IMR-90 (cell line): ENCODE measurements at regions not wholly inside any gene's neighbourhood (a gene's known extent, or its start where the extent isn't known, plus 50 kb on each side); places are given as distances from the start of the nearest gene placed in this dataset.

ENCODE experiments used
- ATAC-seq: fragments of 200-7000 bp; cut with Tn5 transposase; 2 replicates; pipeline ENCODE4 v1.9.1; 2020; ENCODE audit warnings: low read depth, mild to moderate bottlenecking, moderate library complexity
- BruUV-seq: library from RNA; stranded (reverse); fragments of 400-500 nt; replicated peaks from 2 replicates; lab custom pipeline; 2021; lab: Mats Ljungman, UMichigan
- CTCF ChIA-PET: fragments of 300-600 bp; formaldehyde crosslinking; extraction: SDS; loops from one replicate; lab custom pipeline; 2021; ENCODE audit warnings: antibody characterized with exemption; lab: Yijun Ruan, JAX
- POLR2A ChIA-PET: fragments of 300-600 bp; sonication (Branson Sonifier 250); formaldehyde crosslinking; loops from one replicate; lab custom pipeline; 2022; ENCODE audit warnings: antibody characterized with exemption; ENCODE audit not compliant: unreplicated experiment; lab: Charles Lee
- DNase-seq: peaks from one replicate; pipeline ENCODE4 v3.0.0; 2013
- H2AFZ ChIP-seq: replicated peaks from 2 replicates; pipeline ENCODE3; 2013; ENCODE audit warnings: low read length, mild to moderate bottlenecking; ENCODE audit not compliant: poor library complexity
- H2AK5ac ChIP-seq: 2 replicates; pipeline ENCODE4 v1.6.1; 2013; ENCODE audit warnings: low read depth, low read length, inconsistent platforms
- H2AK9ac ChIP-seq: replicated peaks from 2 replicates; pipeline ENCODE3; 2013; ENCODE audit warnings: mild to moderate bottlenecking, low read depth, low read length, moderate library complexity; ENCODE audit not compliant: poor library complexity
- H2BK120ac ChIP-seq: 2 replicates; pipeline ENCODE4 v1.6.1; 2013; ENCODE audit warnings: low read depth, low read length, inconsistent platforms
- H2BK15ac ChIP-seq: 3 replicates; pipeline ENCODE4 v1.6.1; 2013; ENCODE audit warnings: low read depth, low read length, inconsistent platforms
- H2BK20ac ChIP-seq: 2 replicates; pipeline ENCODE4 v1.6.1; 2013; ENCODE audit warnings: low read depth, mild to moderate bottlenecking, inconsistent platforms, low read length, moderate library complexity
- H2BK5ac ChIP-seq: 2 replicates; pipeline ENCODE4 v1.6.1; 2013; ENCODE audit warnings: mild to moderate bottlenecking, low read depth, low read length, inconsistent platforms; ENCODE audit not compliant: poor library complexity, severe bottlenecking
- H3K14ac ChIP-seq: replicated peaks from 2 replicates; pipeline ENCODE4 v1.6.1; 2013; ENCODE audit warnings: low read depth, low read length, inconsistent platforms
- H3K18ac ChIP-seq: 2 replicates; pipeline ENCODE4 v1.6.1; 2013; ENCODE audit warnings: low read depth, low read length, control low read depth
- H3K23ac ChIP-seq: 2 replicates; pipeline ENCODE4 v1.6.1; 2013; ENCODE audit warnings: low read depth, low read length, inconsistent platforms
- H3K27ac ChIP-seq: 2 replicates; pipeline ENCODE4 v1.5.1; 2013; ENCODE audit warnings: mild to moderate bottlenecking, control low read depth, low read length; ENCODE audit not compliant: insufficient read depth
- H3K27me3 ChIP-seq: 2 replicates; pipeline ENCODE4 v1.6.1; 2013; ENCODE audit warnings: low read length; ENCODE audit not compliant: control insufficient read depth, insufficient read depth
- H3K36me3 ChIP-seq: 2 replicates; pipeline ENCODE4 v1.6.1; 2013; ENCODE audit warnings: low read length, mixed read lengths; ENCODE audit not compliant: control insufficient read depth, insufficient read depth
- H3K4ac ChIP-seq: 2 replicates; pipeline ENCODE4 v1.6.1; 2013; ENCODE audit warnings: low read depth, low read length, inconsistent platforms
- H3K4me1 ChIP-seq: 2 replicates; pipeline ENCODE4 v1.6.1; 2013; ENCODE audit warnings: low read length, mixed read lengths; ENCODE audit not compliant: control insufficient read depth, insufficient read depth
- H3K4me2 ChIP-seq: 2 replicates; pipeline ENCODE4 v1.6.1; 2013; ENCODE audit warnings: low read depth, mild to moderate bottlenecking, control low read depth, low read length, moderate library complexity
- H3K4me3 ChIP-seq: 2 replicates; pipeline ENCODE4 v1.5.1; 2013; ENCODE audit warnings: low read depth, mild to moderate bottlenecking, control low read depth, low read length, moderate library complexity; ENCODE audit not compliant: insufficient read depth
- H3K56ac ChIP-seq: 2 replicates; pipeline ENCODE4 v1.6.1; 2013; ENCODE audit warnings: low read length, inconsistent platforms; ENCODE audit not compliant: insufficient read depth; ENCODE audit errors: extremely low read depth
- H3K79me1 ChIP-seq, 2 experiments: 2 replicates each; pipeline ENCODE4 v1.6.1; 2013; ENCODE audit warnings: low read length in 2 of 2, inconsistent platforms in 1 of 2, low read depth in 1 of 2
- H3K9ac ChIP-seq: 2 replicates; pipeline ENCODE4 v1.6.1; 2013; ENCODE audit warnings: low read depth, low read length, control low read depth
- H3K9me1 ChIP-seq: 2 replicates; pipeline ENCODE4 v1.6.1; 2013; ENCODE audit warnings: low read length, inconsistent platforms; ENCODE audit not compliant: insufficient read depth
- H3K9me3 ChIP-seq: 2 replicates; pipeline ENCODE4 v1.6.1; 2013; ENCODE audit warnings: low read length; ENCODE audit not compliant: control insufficient read depth, insufficient read depth
- H4K20me1 ChIP-seq: 2 replicates; pipeline ENCODE4 v1.6.1; 2013; ENCODE audit warnings: low read length, inconsistent platforms; ENCODE audit not compliant: insufficient read depth
- H4K5ac ChIP-seq: 2 replicates; pipeline ENCODE4 v1.6.1; 2013; ENCODE audit warnings: mild to moderate bottlenecking, low read depth, low read length, control low read depth
- H4K8ac ChIP-seq, 2 experiments: 2 replicates each; pipeline ENCODE4 v1.6.1; 2013; ENCODE audit warnings: low read depth in 2 of 2, low read length in 2 of 2, control low read depth in 1 of 2, inconsistent platforms in 1 of 2
- H4K91ac ChIP-seq: 2 replicates; pipeline ENCODE4 v1.6.1; 2013; ENCODE audit warnings: low read depth, low read length, inconsistent platforms; ENCODE audit not compliant: insufficient read depth
- MAFK ChIP-seq: IDR thresholded peaks from 2 replicates; pipeline ENCODE4 v1.6.1; 2012; ENCODE audit warnings: low read depth, low read length, improper control_type of control experiment
- RFX5 ChIP-seq: IDR thresholded peaks from 2 replicates; pipeline ENCODE4 v1.8.0; 2012; ENCODE audit warnings: low read depth, mild to moderate bottlenecking, low read length, moderate library complexity
- WGBS, 2 experiments: methylation state at CpG; one replicate each; pipeline versions ENCODE4 v1.1.5 to v1.1.7; 2013; ENCODE audit warnings: missing lambda C conversion rate in 2 of 2; ENCODE audit not compliant: insufficient read length in 1 of 2; ENCODE audit errors: extremely low coverage in 2 of 2; 5-methylcytosine and 5-hydroxymethylcytosine counted together
- dilution Hi-C: fragments of 300-500 bp; cut with HindIII; formaldehyde crosslinking; loops from one replicate; pipeline ENCODE4 v1.14.3; 2018; ENCODE audit warnings: low sequenced_read_pairs; ENCODE audit not compliant: unreplicated experiment
- in situ Hi-C: fragments of 300-500 bp; cut with MboI; formaldehyde crosslinking; loops from 3 replicates; pipeline ENCODE4 v1.14.3; 2019; ENCODE audit warnings: low sequenced_read_pairs, inconsistent platforms, mixed read lengths
- intact Hi-C: fragments of 100-400 bp; cut with micrococcal nuclease; formaldehyde crosslinking; loops from 2 replicates; pipeline ENCODE4 v1.10.0; 2022

GRCh38 chr4:32022071-32022470 lies 1301.9 kb downstream of the PCDH7 start:
- Histone ChIP-seq H4K20me1 (no peaks in the 10 kb centered on the region), H2AK9ac (no peak overlapping the region), H4K5ac (no peak overlapping the region), H3K9me1 (no peaks in the 10 kb centered on the region), H3K9me3 (peaks cover 3% of the 10 kb centered on the region; the same call in 1 of the 2 replicates), H3K27me3 (no peaks in the 10 kb centered on the region), H3K18ac (no peak overlapping the region), H3K4ac (no peak overlapping the region), H3K4me1 (no peaks in the 10 kb centered on the region), H2BK5ac (no peak overlapping the region), H2BK20ac (no peak overlapping the region), H2BK15ac (no peak overlapping the region), H3K27ac (no peak overlapping the region), H2BK120ac (no peak overlapping the region), H2AK5ac (no peak overlapping the region), H3K4me3 (no peak overlapping the region), H3K4me2 (no peak overlapping the region), H3K56ac (no peak overlapping the region), H4K91ac (no peak overlapping the region), H2AFZ (no peak overlapping the region), H3K9ac (no peak overlapping the region), H3K36me3 (no peaks in the 10 kb centered on the region), H3K23ac (no peak overlapping the region), H3K14ac (no peak overlapping the region), H3K79me1 (no peaks in the 10 kb centered on the region), H4K8ac (no peak overlapping the region)
- no CpG with 5 or more reads among the region's 1 CpG for WGBS, 2 experiments
- ATAC-seq (no peak), DNase-seq (no peak)
- POLR2A ChIA-PET: no interaction called here
- in situ Hi-C loops (no loop called here), dilution Hi-C loops (no loop called here), intact Hi-C loops (no loop called here)
- TF ChIP-seq RFX5 (no peak), MAFK (no peak)
- no TSS peak for BruUV-seq
- CTCF ChIA-PET: no interaction called here
